ENCODE measurements at regions not wholly inside any gene's neighbourhood (a gene's known extent, or its start where the extent isn't known, plus 50 kb on each side); places are given as distances from the start of the nearest gene placed in this dataset.
A peak's percentile ranks its signal among the peaks of the same experiment; 100 is the strongest.

GRCh38 chr5:54655266-54655665 is 137.7 kb downstream of the SNX18 start:
- no peak overlapping the region for H3K4me2 ChIP-seq (ENCODE audit: low read length)
- DNase-seq (ENCODE audit: low spot score) = no peak
- H3K36me3 ChIP-seq (ENCODE audit: insufficient read depth, low read length) = no peaks in the 10 kb centered on the region
- ChIA-PET POLR2A (no interaction called here), CTCF (ENCODE audit: unreplicated experiment) (no interaction called here)
- H2AFZ ChIP-seq (ENCODE audit: low read length) = no peak overlapping the region
- no TSS peak for BruUV-seq (replicated peaks)
- H3K4me1 ChIP-seq (ENCODE audit: insufficient read depth, low read length, poor library complexity, severe bottlenecking) = no peaks in the 10 kb centered on the region
- no peaks in the 10 kb centered on the region for H3K9me2 ChIP-seq (ENCODE audit: insufficient read depth, low read length)
- no peak overlapping the region for H3K27ac ChIP-seq (ENCODE audit: low read depth, low read length, poor library complexity, severe bottlenecking)
- no peak overlapping the region for H3K4me3 ChIP-seq (ENCODE audit: low read depth, low read length, poor library complexity, severe bottlenecking)
- no peaks in the 10 kb centered on the region for H3K9me3 ChIP-seq (ENCODE audit: low read length)
- intact Hi-C loops (cut with micrococcal nuclease; ENCODE audit: unreplicated experiment) = no loop called here
- TF ChIP-seq EZH2phosphoT487 (IDR thresholded peaks at IDR 0.05; ENCODE audit: borderline replicate concordance, low read depth, low read length) = no peak
- TF ChIP-seq CTCF (conservative IDR thresholded peaks at IDR 0.05; ENCODE audit: low read length) = no peak
- H4K20me1 ChIP-seq (ENCODE audit: insufficient read depth, low read length) = no peaks in the 10 kb centered on the region
- no peaks in the 10 kb centered on the region for H3K79me2 ChIP-seq (ENCODE audit: insufficient read depth, low read depth, low read length)

GRCh38 chr5:54653956-54654614 is 136.5 kb downstream of the SNX18 start:
- Histone ChIP-seq H2AFZ (ENCODE audit: low read length) (peak overlapping the region; percentile 21; the same call in 1 of the 2 replicates), H3K4me3 (ENCODE audit: low read depth, low read length, poor library complexity, severe bottlenecking) (no peak overlapping the region), H3K4me1 (ENCODE audit: insufficient read depth, low read length, poor library complexity, severe bottlenecking) (no peaks in the 10 kb centered on the region), H3K79me2 (ENCODE audit: insufficient read depth, low read depth, low read length) (no peaks in the 10 kb centered on the region), H3K36me3 (ENCODE audit: insufficient read depth, low read length) (no peaks in the 10 kb centered on the region), H3K27ac (ENCODE audit: low read depth, low read length, poor library complexity, severe bottlenecking) (no peak overlapping the region), H3K9me2 (ENCODE audit: insufficient read depth, low read length) (no peaks in the 10 kb centered on the region), H4K20me1 (ENCODE audit: insufficient read depth, low read length) (no peaks in the 10 kb centered on the region), H3K9me3 (ENCODE audit: low read length) (no peaks in the 10 kb centered on the region), H3K4me2 (ENCODE audit: low read length) (no peak overlapping the region)
- POLR2A ChIA-PET = interaction anchor here (0.5 to 0.9 kb wide), 2 partner anchors 17 to 76 kb away, joined by 3 read pairs; no protein-coding TSS in a partner anchor
- intact Hi-C loops (cut with micrococcal nuclease; ENCODE audit: unreplicated experiment) = no loop called here
- CTCF ChIA-PET (ENCODE audit: unreplicated experiment) = no interaction called here
- TF ChIP-seq EZH2phosphoT487 (IDR thresholded peaks at IDR 0.05; ENCODE audit: borderline replicate concordance, low read depth, low read length) (no peak), CTCF (conservative IDR thresholded peaks at IDR 0.05; ENCODE audit: low read length) (no peak)
- no peak for DNase-seq (ENCODE audit: low spot score)
- BruUV-seq (replicated peaks) = no TSS peak

GRCh38 chr5:54651482-54652076 is 134.0 kb downstream of the SNX18 start:
- no peak for TF ChIP-seq CTCF (conservative IDR thresholded peaks at IDR 0.05; ENCODE audit: low read length)
- TF ChIP-seq EZH2phosphoT487 (IDR thresholded peaks at IDR 0.05; ENCODE audit: borderline replicate concordance, low read depth, low read length) = no peak
- no peak for DNase-seq (ENCODE audit: low spot score)
- CTCF ChIA-PET (ENCODE audit: unreplicated experiment) = no interaction called here
- H3K4me1 ChIP-seq (ENCODE audit: insufficient read depth, low read length, poor library complexity, severe bottlenecking) = peaks cover 13% of the 10 kb centered on the region
- H3K9me2 ChIP-seq (ENCODE audit: insufficient read depth, low read length) = no peaks in the 10 kb centered on the region
- no peaks in the 10 kb centered on the region for H4K20me1 ChIP-seq (ENCODE audit: insufficient read depth, low read length)
- H3K4me2 ChIP-seq (ENCODE audit: low read length) = no peak overlapping the region
- no peak overlapping the region for H3K27ac ChIP-seq (ENCODE audit: low read depth, low read length, poor library complexity, severe bottlenecking)
- H3K36me3 ChIP-seq (ENCODE audit: insufficient read depth, low read length) = no peaks in the 10 kb centered on the region
- H3K9me3 ChIP-seq (ENCODE audit: low read length) = no peaks in the 10 kb centered on the region
- H3K4me3 ChIP-seq (ENCODE audit: low read depth, low read length, poor library complexity, severe bottlenecking) = no peak overlapping the region
- no peak overlapping the region for H2AFZ ChIP-seq (ENCODE audit: low read length)
- POLR2A ChIA-PET = no interaction called here
- BruUV-seq (replicated peaks) = no TSS peak
- intact Hi-C loops (cut with micrococcal nuclease; ENCODE audit: unreplicated experiment) = no loop called here
- H3K79me2 ChIP-seq (ENCODE audit: insufficient read depth, low read depth, low read length) = no peaks in the 10 kb centered on the region
